PC-3 (cell line): ENCODE measurements at regions not wholly inside any gene's neighbourhood (a gene's known extent, or its start where the extent isn't known, plus 50 kb on each side); places are given as distances from the start of the nearest gene placed in this dataset.

ENCODE experiments used
- ATAC-seq: fragments of 200-7000 bp; cut with Tn5 transposase; 2 replicates; pipeline ENCODE4 v1.9.1; 2020; ENCODE audit warnings: mild to moderate bottlenecking, moderate library complexity
- BruUV-seq: library from RNA; stranded (reverse); fragments of 400-500 nt; replicated peaks from 2 replicates; lab custom pipeline; 2021; lab: Mats Ljungman, UMichigan
- CTCF ChIA-PET: fragments of 300-600 bp; sonication (Branson Sonifier 250); formaldehyde crosslinking; loops from one replicate; lab custom pipeline; 2022; ENCODE audit warnings: antibody characterized with exemption; lab: Charles Lee
- POLR2A ChIA-PET: fragments of 300-600 bp; sonication (Branson Sonifier 250); formaldehyde crosslinking; loops from one replicate; lab custom pipeline; 2022; ENCODE audit warnings: antibody characterized with exemption; ENCODE audit not compliant: unreplicated experiment; lab: Charles Lee
- DNase-seq: peaks from one replicate; pipeline ENCODE4 v3.0.0-alpha.2; 2015
- H2AFZ ChIP-seq: fragments of 300-600 bp; sonication (generic); 2 replicates; pipeline ENCODE4 v1.6.0; 2016; ENCODE audit warnings: antibody characterized with exemption, low read length
- H3F3A ChIP-seq: fragments of 300-600 bp; sonication (generic); one replicate; pipeline ENCODE4 v1.6.0; 2017; ENCODE audit warnings: antibody characterized with exemption, low read length, control low read depth, mild to moderate bottlenecking; ENCODE audit not compliant: unreplicated experiment
- H3K27ac ChIP-seq: fragments of 300-600 bp; sonication (generic); 2 replicates; pipeline ENCODE4 v1.5.1; 2016; ENCODE audit warnings: mild to moderate bottlenecking, low read length
- H3K27me3 ChIP-seq: fragments of 300-600 bp; sonication (generic); 2 replicates; pipeline ENCODE4 v1.6.1; 2016; ENCODE audit warnings: low read length, mixed read lengths
- H3K36me3 ChIP-seq: fragments of 300-600 bp; sonication (generic); 2 replicates; pipeline ENCODE4 v1.6.1; 2016; ENCODE audit warnings: low read depth, mixed run types, low read length, mixed read lengths
- H3K4me1 ChIP-seq: fragments of 300-600 bp; sonication (generic); 2 replicates; pipeline ENCODE4 v1.5.1; 2016; ENCODE audit warnings: low read length; ENCODE audit not compliant: insufficient read depth
- H3K4me2 ChIP-seq: fragments of 300-600 bp; sonication (generic); 2 replicates; pipeline ENCODE4 v1.6.0; 2016; ENCODE audit warnings: low read length
- H3K4me3 ChIP-seq: fragments of 300-600 bp; sonication (generic); 2 replicates; pipeline ENCODE4 v1.5.1; 2016; ENCODE audit warnings: mild to moderate bottlenecking, low read length, mixed read lengths
- H3K79me2 ChIP-seq: fragments of 300-600 bp; sonication (generic); 2 replicates; pipeline ENCODE4 v1.6.1; 2017; ENCODE audit warnings: low read length, mixed read lengths
- H3K9ac ChIP-seq: fragments of 300-600 bp; sonication (generic); 2 replicates; pipeline ENCODE4 v1.6.0; 2016; ENCODE audit warnings: mild to moderate bottlenecking, low read length
- H3K9me2 ChIP-seq: fragments of 300-600 bp; sonication (generic); replicated peaks from 2 replicates; pipeline ENCODE4 v1.6.1; 2016; ENCODE audit warnings: mixed run types, low read length, mixed read lengths
- H3K9me3 ChIP-seq: fragments of 300-600 bp; sonication (generic); 2 replicates; pipeline ENCODE4 v1.6.1; 2016; ENCODE audit warnings: low read length, mixed read lengths
- H4K20me1 ChIP-seq: fragments of 300-600 bp; sonication (generic); 2 replicates; pipeline ENCODE4 v1.6.1; 2016; ENCODE audit warnings: low read length, mixed read lengths
- CTCF ChIP-seq: fragments of 300-600 bp; sonication (generic); conservative IDR thresholded peaks from 2 replicates; pipeline ENCODE4 v1.5.1; 2017; ENCODE audit warnings: antibody characterized with exemption, low read depth, mild to moderate bottlenecking, low read length
- EZH2 ChIP-seq: fragments of 300-600 bp; sonication (generic); IDR thresholded peaks from one replicate; pipeline ENCODE4 v1.6.1; 2017; ENCODE audit warnings: antibody characterized with exemption, mild to moderate bottlenecking, low read length; ENCODE audit not compliant: unreplicated experiment
- EZH2phosphoT487 ChIP-seq: fragments of 300-600 bp; sonication (generic); IDR thresholded peaks from 2 replicates; pipeline ENCODE4 v1.6.1; 2018; ENCODE audit warnings: mild to moderate bottlenecking, antibody characterized with exemption, low read length, borderline replicate concordance
- intact Hi-C: fragments of 100-400 bp; cut with micrococcal nuclease; formaldehyde crosslinking; loops from 2 replicates; pipeline ENCODE4 v1.9.0; 2023

GRCh38 chr10:10038348-10038747 is 979.3 kb upstream of the CELF2 start:
- DNase-seq (no peak), ATAC-seq (no peak)
- Histone ChIP-seq H3K9me2 (no peaks in the 10 kb centered on the region), H3K9ac (no peak overlapping the region), H3K4me2 (no peak overlapping the region), H3K79me2 (no peaks in the 10 kb centered on the region), H3K27me3 (no peaks in the 10 kb centered on the region), H3K36me3 (no peaks in the 10 kb centered on the region), H2AFZ (no peak overlapping the region), H4K20me1 (no peaks in the 10 kb centered on the region), H3K9me3 (no peaks in the 10 kb centered on the region), H3K4me3 (no peak overlapping the region), H3F3A (no peaks in the 10 kb centered on the region), H3K27ac (no peak overlapping the region), H3K4me1 (no peaks in the 10 kb centered on the region)
- intact Hi-C loops, result no loop called here
- no TSS peak for BruUV-seq
- POLR2A ChIA-PET, result no interaction called here
- TF ChIP-seq CTCF, result no peak
- no peak for TF ChIP-seq EZH2
- no peak for TF ChIP-seq EZH2phosphoT487
- CTCF ChIA-PET, result no interaction called here

GRCh38 chr10:10039595-10039994 is 978.1 kb upstream of the CELF2 start:
- Histone ChIP-seq H3K4me3 (no peak overlapping the region), H4K20me1 (no peaks in the 10 kb centered on the region), H3K79me2 (no peaks in the 10 kb centered on the region), H3K27me3 (no peaks in the 10 kb centered on the region), H3K36me3 (no peaks in the 10 kb centered on the region), H2AFZ (no peak overlapping the region), H3K9me3 (no peaks in the 10 kb centered on the region), H3F3A (no peaks in the 10 kb centered on the region), H3K4me1 (no peaks in the 10 kb centered on the region), H3K9ac (no peak overlapping the region), H3K4me2 (no peak overlapping the region), H3K27ac (no peak overlapping the region), H3K9me2 (no peaks in the 10 kb centered on the region)
- ATAC-seq (no peak), DNase-seq (no peak)
- ChIA-PET POLR2A (no interaction called here), CTCF (no interaction called here)
- BruUV-seq, result no TSS peak
- intact Hi-C loops, result no loop called here
- TF ChIP-seq EZH2phosphoT487, result no peak
- no peak for TF ChIP-seq EZH2
- TF ChIP-seq CTCF, result no peak

GRCh38 chr10:10043083-10043482 is 974.6 kb upstream of the CELF2 start:
- CTCF ChIA-PET, result no interaction called here
- Histone ChIP-seq H3K36me3 (no peaks in the 10 kb centered on the region), H3K4me2 (no peak overlapping the region), H3K9me2 (no peaks in the 10 kb centered on the region), H3K9me3 (no peaks in the 10 kb centered on the region), H4K20me1 (no peaks in the 10 kb centered on the region), H2AFZ (no peak overlapping the region), H3K79me2 (no peaks in the 10 kb centered on the region), H3K4me1 (no peaks in the 10 kb centered on the region), H3K27ac (no peak overlapping the region), H3K27me3 (no peaks in the 10 kb centered on the region), H3K9ac (no peak overlapping the region), H3K4me3 (no peak overlapping the region), H3F3A (no peaks in the 10 kb centered on the region)
- BruUV-seq, result no TSS peak
- intact Hi-C loops, result no loop called here
- ATAC-seq (no peak), DNase-seq (no peak)
- no peak for TF ChIP-seq CTCF
- TF ChIP-seq EZH2, result no peak
- no peak for TF ChIP-seq EZH2phosphoT487
- POLR2A ChIA-PET, result no interaction called here
